HG02870 (cell line): ENCODE measurements at regions not wholly inside any gene's neighbourhood (a gene's known extent, or its start where the extent isn't known, plus 50 kb on each side); places are given as distances from the start of the nearest gene placed in this dataset.

ENCODE experiments used
- ATAC-seq: cut with Tn5 transposase; IDR thresholded peaks from one replicate; pipeline ENCODE4 v1.9.1; 2021; ENCODE audit warnings: mild to moderate bottlenecking, moderate library complexity; ENCODE audit not compliant: unreplicated experiment

DNA sequence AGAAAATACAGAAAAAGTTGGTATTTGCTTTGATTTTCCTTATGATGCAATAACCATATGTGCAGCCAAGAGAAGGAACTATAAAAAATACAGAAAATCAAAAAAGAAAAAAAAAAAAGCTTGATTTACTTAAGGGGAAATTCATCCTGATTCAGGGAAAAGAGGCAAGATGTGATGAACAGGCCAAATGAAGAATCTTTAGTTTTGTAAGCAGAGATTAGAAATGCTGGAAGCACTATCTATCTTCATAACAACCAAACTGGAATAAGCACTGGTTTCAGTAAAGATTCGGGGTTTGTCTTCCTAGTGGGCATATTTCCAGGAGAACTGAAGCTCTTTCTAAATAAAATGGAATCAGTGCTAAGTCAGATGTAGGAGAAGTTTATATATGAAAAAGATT is 82.9 kb upstream of the KCNIP4 start:
- ATAC-seq: no peak

DNA sequence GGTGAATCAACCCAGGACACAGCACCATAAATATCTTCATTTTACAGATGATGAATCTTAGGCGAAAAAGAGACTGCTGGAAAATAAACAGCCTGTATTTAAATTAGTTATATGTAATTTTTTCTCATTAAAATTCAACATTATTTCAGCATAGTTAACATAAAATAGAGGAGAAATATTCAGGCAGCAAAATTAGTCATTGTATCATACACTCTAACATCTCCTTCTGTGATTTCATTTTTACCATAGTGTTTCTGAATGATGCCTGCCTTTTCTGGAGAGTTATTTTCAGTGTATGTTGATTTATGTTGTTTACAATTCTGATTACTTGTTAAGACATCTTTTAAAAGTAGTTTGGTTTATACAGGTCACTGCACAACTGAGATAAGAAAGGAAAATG is 82.3 kb upstream of the KCNIP4 start:
- no peak for ATAC-seq

DNA sequence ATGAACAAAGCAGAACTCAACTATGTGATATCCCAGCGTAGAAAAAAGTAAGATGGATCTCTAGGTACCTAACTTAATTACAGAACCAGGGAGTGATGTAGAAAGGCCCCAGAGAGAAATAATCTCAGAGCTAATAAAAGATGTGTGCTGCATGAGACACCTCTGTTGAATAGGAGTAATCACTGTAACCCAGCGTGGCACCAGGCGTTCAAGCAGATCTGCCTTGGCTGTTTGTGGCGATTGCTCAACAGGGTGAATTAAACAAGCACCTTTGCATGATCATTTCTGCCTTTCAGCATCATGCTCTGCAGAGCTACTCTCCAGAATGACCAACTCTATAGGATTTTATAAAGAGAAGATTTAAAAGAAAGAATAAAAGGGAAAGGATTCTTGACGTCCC is 81.7 kb upstream of the KCNIP4 start:
- no peak for ATAC-seq

DNA sequence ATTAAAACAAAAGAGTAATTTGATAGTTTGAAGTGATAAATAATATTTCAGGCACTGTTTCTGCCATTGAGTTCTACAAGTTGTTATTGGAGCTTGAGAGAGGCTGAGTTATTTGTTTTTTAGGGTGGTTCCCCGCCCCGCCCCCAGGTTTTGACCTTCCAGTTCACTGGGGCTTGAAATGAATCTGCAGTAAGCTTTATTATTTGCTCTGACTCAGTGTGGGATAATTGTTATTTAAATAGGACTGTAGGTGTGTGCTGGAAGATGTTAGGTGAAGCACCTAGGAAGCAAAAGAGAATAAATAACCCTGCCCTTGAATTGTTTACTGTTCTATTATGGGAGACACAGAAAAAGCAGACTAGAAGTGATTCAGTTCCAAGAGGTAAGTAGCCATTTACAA is 81.2 kb upstream of the KCNIP4 start:
- no peak for ATAC-seq

DNA sequence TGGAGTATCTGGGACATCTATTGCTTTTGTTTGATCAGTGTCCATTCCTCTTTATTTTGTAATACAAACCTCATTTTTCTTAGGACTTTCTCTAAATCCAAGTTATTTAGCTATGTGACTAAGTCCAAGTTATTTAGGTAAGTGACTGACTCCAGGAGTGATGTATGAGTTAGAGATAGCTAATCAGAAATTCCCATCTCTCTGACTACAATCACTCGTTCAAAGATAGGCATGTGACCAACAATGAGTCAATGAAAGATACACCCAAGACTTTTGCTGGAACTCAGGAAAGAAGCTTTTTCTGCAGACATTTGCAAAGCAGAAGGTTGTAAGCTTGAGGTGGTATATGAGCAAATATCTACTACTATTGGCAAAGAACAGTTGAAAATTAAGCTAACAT is 72.5 kb upstream of the KCNIP4 start:
- ATAC-seq: no peak

- ATAC-seq: no peak
Measured at GRCh38 chr4:22020129-22020528, 71.6 kb upstream of the KCNIP4 start.

- no peak for ATAC-seq
Measured at GRCh38 chr4:22019676-22020075, 71.1 kb upstream of the KCNIP4 start.

DNA sequence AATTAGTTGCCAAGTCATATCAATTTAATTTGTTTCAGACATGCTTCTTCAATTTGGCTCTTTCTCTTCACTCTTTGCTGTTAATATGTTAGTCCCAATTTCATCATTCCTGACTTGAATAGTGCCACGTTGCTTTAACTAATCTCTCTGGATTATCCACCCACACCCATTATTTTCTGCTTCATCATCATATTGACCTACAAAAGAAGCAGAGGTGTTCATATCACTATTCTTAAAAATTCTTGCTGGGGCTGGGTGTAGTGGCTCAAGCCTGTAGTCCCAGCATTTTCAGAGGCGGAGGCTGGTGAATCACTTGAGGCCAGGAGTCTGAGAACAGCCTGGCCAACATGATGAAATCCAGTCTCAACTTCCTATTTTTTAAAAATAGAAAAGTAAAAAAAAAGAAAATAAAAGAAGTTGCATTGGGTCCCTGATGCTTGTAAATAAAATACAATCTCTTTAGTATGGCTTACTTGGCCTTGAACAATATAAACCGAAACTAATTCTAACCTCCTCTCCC is 65.7 kb upstream of the KCNIP4 start:
- ATAC-seq: no peak

DNA sequence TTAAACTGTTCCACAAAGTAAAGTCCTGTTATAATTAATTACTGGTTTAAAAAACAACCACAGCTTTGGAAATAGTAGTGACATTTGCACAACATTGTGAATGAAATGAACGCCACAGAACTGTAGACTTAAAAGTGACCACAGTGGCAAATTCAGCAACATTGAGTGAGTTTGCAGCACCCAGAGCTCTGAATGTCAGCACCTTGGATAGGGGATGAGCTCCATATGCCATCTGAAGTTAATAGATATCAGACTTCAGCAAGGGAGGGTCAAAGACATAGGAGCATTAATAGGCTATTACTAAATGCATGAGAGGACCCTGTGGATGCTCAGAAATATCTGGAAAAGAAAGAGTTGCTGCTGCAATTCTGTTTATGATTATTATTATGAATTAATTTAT is 55.3 kb upstream of the KCNIP4 start:
- ATAC-seq: no peak
